Spleen (tissue), 11 donors: ENCODE measurements at regions not wholly inside any gene's neighbourhood (a gene's known extent, or its start where the extent isn't known, plus 50 kb on each side); places are given as distances from the start of the nearest gene placed in this dataset.

Experiments used
- DNase-seq: peaks from one replicate; pipeline ENCODE4 v3.0.0-alpha.2; 2020
- H3K27ac ChIP-seq, 8 donors: fragments of 200-600 bp; sonication (generic) in 7 of 8; 1 replicate in 4 of 8; 2 replicates in 4 of 8; pipeline versions ENCODE4 v1.5.0 to v1.8.0; 2016 to 2021; ENCODE audit warnings: inconsistent platforms in 4 of 8, mild to moderate bottlenecking in 4 of 8, moderate library complexity in 1 of 8
- H3K27me3 ChIP-seq, 7 donors: fragments of 200-600 bp; sonication (generic) in 6 of 7; replicated peaks in 1 of 7; 1 replicate in 4 of 7; 2 replicates in 3 of 7; pipeline versions ENCODE4 v1.5.0 to v1.8.0; 2016 to 2021; ENCODE audit warnings: inconsistent platforms in 3 of 7, mild to moderate bottlenecking in 1 of 7
- H3K36me3 ChIP-seq, 6 donors: fragments of 200-600 bp; sonication (generic) in 5 of 6; 1 replicate in 4 of 6; 2 replicates in 2 of 6; pipeline versions ENCODE4 v1.5.0 to v1.8.0; 2016 to 2021; ENCODE audit warnings: inconsistent platforms in 2 of 6
- H3K4me1 ChIP-seq, 6 donors: fragments of 200-600 bp; sonication (generic) in 5 of 6; 1 replicate in 3 of 6; 2 replicates in 3 of 6; pipeline versions ENCODE4 v1.5.0 to v1.8.0; 2016 to 2021; ENCODE audit warnings: inconsistent platforms in 3 of 6
- H3K4me3 ChIP-seq, 8 donors: fragments of 200-600 bp; sonication (generic) in 7 of 8; 1 replicate in 4 of 8; 2 replicates in 4 of 8; pipeline versions ENCODE4 v1.5.0 to v1.8.0; 2016 to 2021; ENCODE audit warnings: inconsistent platforms in 4 of 8, mild to moderate bottlenecking in 4 of 8, moderate library complexity in 2 of 8
- H3K9me3 ChIP-seq, 8 donors: fragments of 200-600 bp; sonication (generic) in 7 of 8; 1 replicate in 4 of 8; 2 replicates in 4 of 8; pipeline versions ENCODE4 v1.5.0 to v1.8.0; 2016 to 2021; ENCODE audit warnings: inconsistent platforms in 4 of 8
- POLR2A ChIP-seq, 3 donors: fragments of 450-650 bp; IDR thresholded peaks; one replicate each; pipeline ENCODE4 v1.5.1; 2017; ENCODE audit warnings: antibody characterized with exemption in 3 of 3, mild to moderate bottlenecking in 1 of 3
- POLR2AphosphoS5 ChIP-seq, 3 donors: sonication (generic); formaldehyde crosslinking; IDR thresholded peaks; one replicate each; pipeline ENCODE4 v1.5.1; 2017; ENCODE audit warnings: antibody characterized with exemption in 3 of 3
- WGBS, 5 donors: extraction: QIAGEN DNeasy Blood & Tissue Kit in 3 of 5; methylation state at CpG; one replicate each; pipeline versions ENCODE4 v1.1.5 to v1.1.7; 2013 to 2018; 5-methylcytosine and 5-hydroxymethylcytosine counted together
- intact Hi-C: fragments of 100-400 bp; cut with DNase I; formaldehyde crosslinking; loops from one replicate; pipeline ENCODE4 v1.15.0; 2023; ENCODE audit warnings: low total_unique reads
- TF ChIP-seq, protein P1 (sequence below), 11 experiments: fragments of 200-600 bp in 7 of 11; fragments of 450-650 bp in 4 of 11; sonication (generic) in 4 of 11; IDR thresholded peaks in 8 of 11; conservative IDR thresholded peaks in 3 of 11; 1 replicate in 7 of 11; 2 replicates in 4 of 11; pipeline versions ENCODE4 v1.4.0 to v1.8.0; 2016 to 2021; ENCODE audit warnings: antibody characterized with exemption in 11 of 11, inconsistent platforms in 4 of 11, mild to moderate bottlenecking in 1 of 11
- donor health status: healthy with polysubstance abuse.
- donor health status: DM: no; HTN: no; CAD: no; lungs with moderate emphysema.
- donor health status: DM: no; HTN: no; CAD: no.
- donor health status: Bipolar disorder and iron deficiency.
- donor health status: healthy.
- donor health status: DM: no; HTN: no; CAD: no.
- donor health status: DM: yes; HTN: yes; CAD: no.

DNA sequence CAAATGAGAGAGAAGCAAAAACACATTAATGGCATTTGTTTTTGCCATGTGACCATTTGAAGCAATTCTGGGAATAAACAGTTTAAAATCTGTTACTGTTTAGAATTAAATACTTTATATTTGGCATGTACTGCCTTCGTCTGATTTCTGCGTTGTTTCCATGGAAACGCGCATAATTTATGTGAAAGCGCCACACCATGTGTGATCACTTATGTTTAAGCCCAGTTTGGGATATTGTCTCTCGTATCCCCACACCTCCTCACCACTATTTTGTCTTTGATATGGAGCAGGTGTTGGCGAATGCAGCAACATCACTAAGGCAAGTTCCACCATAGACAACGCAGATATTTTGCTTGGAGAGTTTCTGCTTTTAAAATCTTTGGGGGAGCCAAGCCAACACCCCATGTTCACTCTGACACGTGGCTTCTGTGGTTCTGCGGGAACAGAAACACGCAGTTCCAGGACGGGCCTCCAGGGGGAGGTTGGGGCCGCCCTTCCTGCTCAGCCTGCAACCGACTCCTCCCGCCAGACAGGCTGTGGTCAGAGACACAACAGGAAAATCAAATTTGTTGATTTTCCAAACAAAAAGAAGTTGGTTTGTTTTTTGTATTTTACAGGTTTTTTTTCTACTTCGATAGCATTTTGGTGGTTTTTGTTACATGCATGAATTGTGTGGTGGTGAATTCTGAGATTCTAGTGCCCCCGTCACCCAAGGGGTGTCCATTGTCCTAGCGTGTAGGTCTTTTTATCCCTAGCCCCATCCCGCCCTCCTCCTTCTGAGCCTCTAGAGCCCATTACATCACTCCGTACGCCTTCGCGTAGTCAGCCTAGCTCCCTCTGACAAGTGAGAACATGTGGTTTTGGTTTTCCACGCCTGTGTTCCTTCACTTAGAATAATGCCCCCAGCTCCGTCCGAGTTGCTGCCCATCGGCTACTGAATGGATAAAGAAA lies 101.9 kb upstream of the SFSWAP start:
- intact Hi-C loops, result no loop called here
- H3K4me1 ChIP-seq, result peaks cover 0 to 44% (median 33%) of the 10 kb centered on the region in 6 donors
- DNase-seq, result peak; percentile 92
- peaks cover 0 to 37% (median 11%) of the 10 kb centered on the region in 7 donors for H3K27me3 ChIP-seq
- no peaks in the 10 kb centered on the region for H3K9me3 ChIP-seq
- TF ChIP-seq, protein P1, sequence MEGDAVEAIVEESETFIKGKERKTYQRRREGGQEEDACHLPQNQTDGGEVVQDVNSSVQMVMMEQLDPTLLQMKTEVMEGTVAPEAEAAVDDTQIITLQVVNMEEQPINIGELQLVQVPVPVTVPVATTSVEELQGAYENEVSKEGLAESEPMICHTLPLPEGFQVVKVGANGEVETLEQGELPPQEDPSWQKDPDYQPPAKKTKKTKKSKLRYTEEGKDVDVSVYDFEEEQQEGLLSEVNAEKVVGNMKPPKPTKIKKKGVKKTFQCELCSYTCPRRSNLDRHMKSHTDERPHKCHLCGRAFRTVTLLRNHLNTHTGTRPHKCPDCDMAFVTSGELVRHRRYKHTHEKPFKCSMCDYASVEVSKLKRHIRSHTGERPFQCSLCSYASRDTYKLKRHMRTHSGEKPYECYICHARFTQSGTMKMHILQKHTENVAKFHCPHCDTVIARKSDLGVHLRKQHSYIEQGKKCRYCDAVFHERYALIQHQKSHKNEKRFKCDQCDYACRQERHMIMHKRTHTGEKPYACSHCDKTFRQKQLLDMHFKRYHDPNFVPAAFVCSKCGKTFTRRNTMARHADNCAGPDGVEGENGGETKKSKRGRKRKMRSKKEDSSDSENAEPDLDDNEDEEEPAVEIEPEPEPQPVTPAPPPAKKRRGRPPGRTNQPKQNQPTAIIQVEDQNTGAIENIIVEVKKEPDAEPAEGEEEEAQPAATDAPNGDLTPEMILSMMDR (IDR thresholded peaks at IDR 0.05 in 8 of 11, conservative IDR thresholded peaks at IDR 0.05 in 3 of 11), result peak; percentile 64 to 92 (median 76)
- TF ChIP-seq POLR2AphosphoS5 (IDR thresholded peaks at IDR 0.05) (peak in 2 of 3 donors; percentile 26 to 42), POLR2A (IDR thresholded peaks at IDR 0.05) (no peak)
- 44 to 51% (median 46%) methylated on average over 27 of the region's 27 CpGs for WGBS, 5 donors
- no peak overlapping the region for H3K27ac ChIP-seq
- no peaks in the 10 kb centered on the region for H3K36me3 ChIP-seq
- no peak overlapping the region for H3K4me3 ChIP-seq

DNA sequence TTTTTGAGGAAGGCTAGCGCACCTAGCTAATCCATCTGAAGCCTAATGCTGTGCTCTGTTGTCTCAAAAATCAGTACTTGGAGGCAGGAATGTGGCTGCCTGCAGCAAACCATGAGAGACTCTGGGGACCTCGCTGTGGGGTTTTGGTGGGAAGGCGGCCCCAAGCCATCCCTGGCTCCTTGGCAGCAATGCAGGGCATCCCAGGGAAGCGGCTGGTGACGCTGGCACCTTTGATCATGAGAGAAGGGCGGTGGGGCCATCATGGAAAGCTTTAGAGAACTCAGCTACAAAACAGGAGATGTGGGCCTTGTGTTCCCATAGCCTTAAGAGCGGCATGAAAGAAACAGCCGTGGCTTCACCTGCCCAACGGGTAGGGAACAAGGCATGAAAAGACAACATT lies 101.1 kb upstream of the SFSWAP start:
- intact Hi-C loops, result no loop called here
- H3K9me3 ChIP-seq, result no peaks in the 10 kb centered on the region
- no peak overlapping the region for H3K4me3 ChIP-seq
- no peaks in the 10 kb centered on the region for H3K36me3 ChIP-seq
- TF ChIP-seq POLR2AphosphoS5 (IDR thresholded peaks at IDR 0.05) (no peak), POLR2A (IDR thresholded peaks at IDR 0.05) (no peak)
- TF ChIP-seq, protein P1 (IDR thresholded peaks at IDR 0.05 in 8 of 11, conservative IDR thresholded peaks at IDR 0.05 in 3 of 11), result no peak
- WGBS, 5 donors, result 89 to 93% (median 91%) methylated on average over 9 of the region's 9 CpGs
- peaks cover 0 to 31% (median 5%) of the 10 kb centered on the region in 7 donors for H3K27me3 ChIP-seq
- H3K4me1 ChIP-seq, result peaks cover 0 to 36% (median 26%) of the 10 kb centered on the region in 6 donors
- DNase-seq, result peak; percentile 42
- no peak overlapping the region for H3K27ac ChIP-seq

GRCh38 chr12:131610181-131610580 lies 100.7 kb upstream of the SFSWAP start:
- intact Hi-C loops, result no loop called here
- H3K4me1 ChIP-seq, result peaks cover 0 to 32% (median 22%) of the 10 kb centered on the region in 6 donors
- DNase-seq, result peak; percentile 64
- WGBS, 5 donors, result 86 to 91% (median 87%) methylated on average over 9 to 10 of the region's 10 CpGs
- H3K36me3 ChIP-seq, result no peaks in the 10 kb centered on the region
- TF ChIP-seq POLR2A (IDR thresholded peaks at IDR 0.05) (no peak), POLR2AphosphoS5 (IDR thresholded peaks at IDR 0.05) (no peak)
- TF ChIP-seq, protein P1 (IDR thresholded peaks at IDR 0.05 in 8 of 11, conservative IDR thresholded peaks at IDR 0.05 in 3 of 11), result no peak
- H3K9me3 ChIP-seq, result no peaks in the 10 kb centered on the region
- no peak overlapping the region for H3K27ac ChIP-seq
- no peak overlapping the region for H3K4me3 ChIP-seq
- H3K27me3 ChIP-seq, result peaks cover 0 to 27% (median under 1%) of the 10 kb centered on the region in 7 donors

- H3K27me3 ChIP-seq, result peaks cover 0 to 24% (median 0%) of the 10 kb centered on the region in 7 donors
- no peak overlapping the region for H3K27ac ChIP-seq
- no peak for TF ChIP-seq POLR2A (IDR thresholded peaks at IDR 0.05)
- TF ChIP-seq POLR2AphosphoS5 (IDR thresholded peaks at IDR 0.05), result no peak
- TF ChIP-seq, protein P1 (IDR thresholded peaks at IDR 0.05 in 8 of 11, conservative IDR thresholded peaks at IDR 0.05 in 3 of 11), result no peak
- 74 to 89% (median 84%) methylated on average over 11 of the region's 11 CpGs for WGBS, 5 donors
- peaks cover 0 to 29% (median 22%) of the 10 kb centered on the region in 6 donors for H3K4me1 ChIP-seq
- peak; percentile 58 for DNase-seq
- no peaks in the 10 kb centered on the region for H3K9me3 ChIP-seq
- H3K4me3 ChIP-seq, result no peak overlapping the region
- intact Hi-C loops, result no loop called here
- no peaks in the 10 kb centered on the region for H3K36me3 ChIP-seq
Observed at GRCh38 chr12:131610891-131611290, 100.0 kb upstream of the SFSWAP start.
